ENCODE measurements at regions not wholly inside any gene's neighbourhood (a gene's known extent, or its start where the extent isn't known, plus 50 kb on each side); places are given as distances from the start of the nearest gene placed in this dataset.

DNA sequence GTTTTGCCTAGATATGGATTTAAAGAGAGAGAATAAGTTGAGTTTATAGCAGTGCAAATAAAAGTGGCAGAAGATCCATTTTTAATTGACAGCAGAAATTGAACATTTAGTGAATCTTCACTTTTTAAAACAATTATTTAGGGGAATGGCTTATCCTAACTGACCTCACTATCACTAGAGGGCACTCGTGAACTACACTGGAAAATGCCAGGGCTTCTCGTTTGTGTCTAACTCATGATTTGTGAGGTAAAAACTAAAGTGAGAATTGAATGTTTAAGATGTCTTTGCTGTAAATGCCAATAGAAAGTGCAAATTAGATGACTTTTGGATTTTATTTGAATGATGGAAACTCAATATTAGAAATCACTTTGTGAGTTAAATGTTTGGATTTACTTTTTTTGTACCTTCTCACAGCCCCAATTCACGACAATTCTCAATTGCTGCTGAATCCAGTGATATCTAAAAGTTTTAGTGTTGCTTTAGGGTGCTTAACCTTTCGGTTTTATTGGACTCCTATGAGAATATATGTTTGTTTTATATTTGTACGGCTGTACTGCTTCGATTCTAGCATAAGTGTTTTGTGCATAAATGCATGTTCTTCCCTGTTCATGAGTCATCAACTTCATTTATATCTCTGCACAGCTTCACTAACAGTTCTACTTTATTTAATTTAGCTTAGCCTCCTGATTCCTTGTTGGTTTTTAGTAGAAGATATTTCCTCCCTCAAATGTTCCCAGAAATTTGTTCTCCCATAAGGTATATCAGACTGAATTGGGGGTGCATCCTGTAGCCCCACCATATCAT, 462.1 kb downstream of the MFSD1 start:
- no TSS peak for BruUV-seq (replicated peaks)
- RAD21 ChIA-PET (ENCODE audit: low non-redundant PET in 1 of 2, low total read pairs in 2 of 2, uncharacterized antibody in 2 of 2, unreplicated experiment in 2 of 2): no interaction called here
- H3K27ac ChIP-seq (ENCODE audit: low read depth, low read length): no peak overlapping the region
- no peak overlapping the region for H3K9ac ChIP-seq (ENCODE audit: low read length)
- CTCF ChIA-PET: interaction anchor here (1.2 to 4.4 kb wide), 4 partner anchors 323 to 741 kb away, joined by 3 to 21 read pairs (median 5); no protein-coding TSS in a partner anchor
- H3K4me1 ChIP-seq (ENCODE audit: control insufficient read depth in 1 of 2, insufficient read depth in 2 of 2, low read length in 2 of 2): no peaks in the 10 kb centered on the region
- no peaks in the 10 kb centered on the region for H3K79me2 ChIP-seq (ENCODE audit: insufficient read depth, low read length)
- 0 out of 2 replicates have a peak, but pooled peaks cover 6% of the 10 kb centered on the region for H3K27me3 ChIP-seq (ENCODE audit: insufficient read depth, low read length)
- ATAC-seq (peak; percentile 72), DNase-seq (ENCODE audit: low read depth, low spot score) (peak; percentile 31)
- intact Hi-C loops (cut with micrococcal nuclease): loop anchor here (1.0 to 5.0 kb wide), 4 partner anchors 322 to 742 kb away; no protein-coding TSS in a partner anchor
- no peak overlapping the region for H3K4me2 ChIP-seq (ENCODE audit: low read length)
- no peaks in the 10 kb centered on the region for H3K9me3 ChIP-seq (ENCODE audit: control insufficient read depth in 1 of 2, insufficient read depth in 1 of 2, low read depth in 1 of 2, low read length in 2 of 2)
- H3K4me3 ChIP-seq (replicated peaks in 1 of 2; ENCODE audit: low read depth in 1 of 2, low read length in 2 of 2): no peak overlapping the region
- no peaks in the 10 kb centered on the region for H3K36me3 ChIP-seq (ENCODE audit: control insufficient read depth in 1 of 2, insufficient read depth in 2 of 2, low read length in 2 of 2)
- POLR2A ChIA-PET: no interaction called here
- TF ChIP-seq RAD21 (IDR thresholded peaks at IDR 0.05; ENCODE audit: low read depth) (peak; percentile 91), JUND (IDR thresholded peaks at IDR 0.05) (no peak)
- TF ChIP-seq, protein P1, sequence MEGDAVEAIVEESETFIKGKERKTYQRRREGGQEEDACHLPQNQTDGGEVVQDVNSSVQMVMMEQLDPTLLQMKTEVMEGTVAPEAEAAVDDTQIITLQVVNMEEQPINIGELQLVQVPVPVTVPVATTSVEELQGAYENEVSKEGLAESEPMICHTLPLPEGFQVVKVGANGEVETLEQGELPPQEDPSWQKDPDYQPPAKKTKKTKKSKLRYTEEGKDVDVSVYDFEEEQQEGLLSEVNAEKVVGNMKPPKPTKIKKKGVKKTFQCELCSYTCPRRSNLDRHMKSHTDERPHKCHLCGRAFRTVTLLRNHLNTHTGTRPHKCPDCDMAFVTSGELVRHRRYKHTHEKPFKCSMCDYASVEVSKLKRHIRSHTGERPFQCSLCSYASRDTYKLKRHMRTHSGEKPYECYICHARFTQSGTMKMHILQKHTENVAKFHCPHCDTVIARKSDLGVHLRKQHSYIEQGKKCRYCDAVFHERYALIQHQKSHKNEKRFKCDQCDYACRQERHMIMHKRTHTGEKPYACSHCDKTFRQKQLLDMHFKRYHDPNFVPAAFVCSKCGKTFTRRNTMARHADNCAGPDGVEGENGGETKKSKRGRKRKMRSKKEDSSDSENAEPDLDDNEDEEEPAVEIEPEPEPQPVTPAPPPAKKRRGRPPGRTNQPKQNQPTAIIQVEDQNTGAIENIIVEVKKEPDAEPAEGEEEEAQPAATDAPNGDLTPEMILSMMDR (IDR thresholded peaks at IDR 0.05 in 2 of 3, conservative IDR thresholded peaks at IDR 0.05 in 1 of 3; ENCODE audit: borderline replicate concordance in 1 of 3, insufficient read depth in 1 of 3, low read depth in 2 of 3, low read length in 2 of 3): peak; percentile 70 to 84 (median 73)
- H2AFZ ChIP-seq (ENCODE audit: low read depth, low read length, poor library complexity, severe bottlenecking): peak overlapping the region; percentile 50
- no peaks in the 10 kb centered on the region for H3K9me2 ChIP-seq (ENCODE audit: insufficient read depth)
- H4K20me1 ChIP-seq (ENCODE audit: insufficient read depth): no peaks in the 10 kb centered on the region

DNA sequence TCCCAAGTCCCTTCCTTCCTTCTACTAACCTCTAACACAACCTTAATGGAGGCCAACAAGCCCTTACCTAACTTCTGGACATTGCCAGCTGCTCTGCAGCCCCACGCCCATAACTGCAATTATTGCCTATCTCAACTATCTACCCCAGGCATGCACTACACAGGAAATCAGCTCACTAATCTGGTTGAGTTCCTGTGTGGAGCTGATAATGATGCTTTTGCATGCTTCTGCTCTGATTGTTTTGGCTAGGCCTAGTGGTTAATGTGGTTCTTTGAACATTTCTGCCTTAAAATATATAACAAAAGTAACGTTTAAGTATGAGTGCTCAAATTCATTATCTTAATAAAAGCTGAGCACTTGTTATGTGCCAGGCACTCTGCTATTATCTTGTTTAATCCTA, 463.9 kb downstream of the MFSD1 start:
- H3K27ac ChIP-seq (ENCODE audit: low read depth, low read length): no peak overlapping the region
- no peaks in the 10 kb centered on the region for H3K79me2 ChIP-seq (ENCODE audit: insufficient read depth, low read length)
- no peaks in the 10 kb centered on the region for H3K9me2 ChIP-seq (ENCODE audit: insufficient read depth)
- no peak overlapping the region for H3K4me3 ChIP-seq (replicated peaks in 1 of 2; ENCODE audit: low read depth in 1 of 2, low read length in 2 of 2)
- no peaks in the 10 kb centered on the region for H3K4me1 ChIP-seq (ENCODE audit: control insufficient read depth in 1 of 2, insufficient read depth in 2 of 2, low read length in 2 of 2)
- BruUV-seq (replicated peaks): no TSS peak
- no peaks in the 10 kb centered on the region for H3K9me3 ChIP-seq (ENCODE audit: control insufficient read depth in 1 of 2, insufficient read depth in 1 of 2, low read depth in 1 of 2, low read length in 2 of 2)
- ChIA-PET POLR2A (no interaction called here), CTCF (interaction anchor here (1.1 to 4.4 kb wide), 6 partner anchors 321 to 1223 kb away, joined by 3 to 21 read pairs (median 6); no protein-coding TSS in a partner anchor), RAD21 (ENCODE audit: low non-redundant PET in 1 of 2, low total read pairs in 2 of 2, uncharacterized antibody in 2 of 2, unreplicated experiment in 2 of 2) (no interaction called here)
- no peaks in the 10 kb centered on the region for H4K20me1 ChIP-seq (ENCODE audit: insufficient read depth)
- no peak overlapping the region for H3K4me2 ChIP-seq (ENCODE audit: low read length)
- ATAC-seq (no peak), DNase-seq (ENCODE audit: low read depth, low spot score) (no peak)
- intact Hi-C loops (cut with micrococcal nuclease): loop anchor here (5.0 kb wide), 1 partner anchor 1147 kb away; no protein-coding TSS in a partner anchor
- H3K27me3 ChIP-seq (ENCODE audit: insufficient read depth, low read length): 0 out of 2 replicates have a peak, but pooled peaks cover 6% of the 10 kb centered on the region
- H3K9ac ChIP-seq (ENCODE audit: low read length): no peak overlapping the region
- H2AFZ ChIP-seq (ENCODE audit: low read depth, low read length, poor library complexity, severe bottlenecking): no peak overlapping the region
- no peak for TF ChIP-seq CBX3 (IDR thresholded peaks at IDR 0.05; ENCODE audit: low read depth)
- TF ChIP-seq, protein P2, sequence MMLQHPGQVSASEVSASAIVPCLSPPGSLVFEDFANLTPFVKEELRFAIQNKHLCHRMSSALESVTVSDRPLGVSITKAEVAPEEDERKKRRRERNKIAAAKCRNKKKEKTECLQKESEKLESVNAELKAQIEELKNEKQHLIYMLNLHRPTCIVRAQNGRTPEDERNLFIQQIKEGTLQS (IDR thresholded peaks at IDR 0.05): no peak
- no peaks in the 10 kb centered on the region for H3K36me3 ChIP-seq (ENCODE audit: control insufficient read depth in 1 of 2, insufficient read depth in 2 of 2, low read length in 2 of 2)

All from HCT116 (cell line).